SH-SY5Y (cell line): ENCODE measurements at regions not wholly inside any gene's neighbourhood (a gene's known extent, or its start where the extent isn't known, plus 50 kb on each side); places are given as distances from the start of the nearest gene placed in this dataset.

Source experiments
- GATA2 ChIP-seq: IDR thresholded peaks from 2 replicates; pipeline ENCODE4 v1.6.1; 2011; ENCODE audit warnings: mild to moderate bottlenecking, low read depth, low read length
- GATA3 ChIP-seq: IDR thresholded peaks from 2 replicates; pipeline ENCODE4 v1.6.1; 2011; ENCODE audit warnings: low read depth, mild to moderate bottlenecking, low read length, moderate library complexity

- TF ChIP-seq GATA3 (no peak), GATA2 (no peak)
Observed at GRCh38 chr1:213388199-213388598, 337.2 kb downstream of the RPS6KC1 start.

GRCh38 chr1:213389061-213389581 lies 338.1 kb downstream of the RPS6KC1 start:
- TF ChIP-seq GATA3 (no peak), GATA2 (no peak)

GRCh38 chr1:213391445-213391844 lies 340.4 kb downstream of the RPS6KC1 start:
- TF ChIP-seq GATA2: no peak
- no peak for TF ChIP-seq GATA3

- TF ChIP-seq GATA2 (no peak), GATA3 (no peak)
Observed at GRCh38 chr1:213393860-213394259, 342.8 kb downstream of the RPS6KC1 start.

- no peak for TF ChIP-seq GATA2
Observed at GRCh38 chr1:213394837-213395236, 343.8 kb downstream of the RPS6KC1 start.

GRCh38 chr1:213397638-213398037 lies 346.6 kb downstream of the RPS6KC1 start:
- no peak for TF ChIP-seq GATA3
- TF ChIP-seq GATA2: no peak

GRCh38 chr1:213399695-213400094 lies 348.7 kb downstream of the RPS6KC1 start:
- no peak for TF ChIP-seq GATA2
- TF ChIP-seq GATA3: no peak

GRCh38 chr1:213409208-213409631 lies 358.2 kb downstream of the RPS6KC1 start:
- TF ChIP-seq GATA3: no peak
- no peak for TF ChIP-seq GATA2

GRCh38 chr1:213409971-213410370 lies 358.9 kb downstream of the RPS6KC1 start:
- TF ChIP-seq GATA3 (no peak), GATA2 (no peak)

- no peak for TF ChIP-seq GATA2
- TF ChIP-seq GATA3: no peak
Observed at GRCh38 chr1:213414346-213414745, 363.3 kb downstream of the RPS6KC1 start.

GRCh38 chr1:213414911-213415310 lies 363.9 kb downstream of the RPS6KC1 start:
- TF ChIP-seq GATA3 (no peak), GATA2 (no peak)

- TF ChIP-seq GATA2 (no peak), GATA3 (no peak)
Observed at GRCh38 chr1:213415691-213416380, 364.8 kb downstream of the RPS6KC1 start.

GRCh38 chr1:213416461-213417224 lies 365.6 kb downstream of the RPS6KC1 start:
- TF ChIP-seq GATA2 (no peak), GATA3 (no peak)

GRCh38 chr1:213417225-213417820 lies 366.3 kb downstream of the RPS6KC1 start:
- TF ChIP-seq GATA2 (no peak), GATA3 (no peak)

- TF ChIP-seq GATA3 (no peak), GATA2 (no peak)
Observed at GRCh38 chr1:213417846-213418245, 366.8 kb downstream of the RPS6KC1 start.
